ENCODE measurements at regions not wholly inside any gene's neighbourhood (a gene's known extent, or its start where the extent isn't known, plus 50 kb on each side); places are given as distances from the start of the nearest gene placed in this dataset.

DNA sequence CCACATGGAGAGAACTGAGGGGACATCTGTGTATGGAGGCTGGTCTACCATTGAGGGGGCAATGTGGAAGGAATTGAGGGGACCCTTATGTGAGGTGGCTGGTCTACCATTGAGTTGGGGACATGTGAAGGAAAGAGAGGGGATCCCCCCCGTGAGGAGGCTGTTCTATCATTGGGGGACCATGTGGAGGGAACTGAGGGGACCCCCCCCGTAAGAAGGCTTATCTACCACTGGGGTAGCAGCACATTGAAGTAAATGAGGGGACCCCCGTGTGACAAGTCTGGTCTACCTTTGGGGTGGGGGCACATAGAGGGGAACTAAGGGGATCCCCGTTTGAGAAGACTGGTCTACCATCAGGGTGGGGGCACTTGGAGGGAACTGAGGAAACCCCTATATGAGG is 158.0 kb downstream of the FBLN2 start:
- Histone ChIP-seq H3K36me3 (ENCODE audit: control insufficient read depth, insufficient read depth, low read length) (no peaks in the 10 kb centered on the region), H3K27me3 (ENCODE audit: control insufficient read depth, insufficient read depth, low read length) (no peaks in the 10 kb centered on the region), H3K9me3 (ENCODE audit: control insufficient read depth, insufficient read depth, low read depth, low read length) (no peaks in the 10 kb centered on the region), H3K4me3 (ENCODE audit: low read depth in 2 of 2, low read length in 2 of 2) (no peak overlapping the region), H3K27ac (ENCODE audit: low read length) (no peak overlapping the region), H3K4me1 (ENCODE audit: control insufficient read depth, insufficient read depth, low read length) (no peaks in the 10 kb centered on the region)
- intact Hi-C loops (cut with micrococcal nuclease; ENCODE audit: unreplicated experiment) (no loop called here), in situ Hi-C loops (cut with HindIII; ENCODE audit: low pct_unique_long_range_greater_than_20kb, low sequenced_read_pairs) (no loop called here)
- ATAC-seq, result no peak
- DNase-seq (ENCODE audit: low read depth, low spot score), result no peak
- TF ChIP-seq CTCF (IDR thresholded peaks at IDR 0.05) (no peak), REST (IDR thresholded peaks at IDR 0.05; ENCODE audit: insufficient read depth in 1 of 2, low read depth in 2 of 2, low read length in 1 of 2) (no peak), SIN3A (IDR thresholded peaks at IDR 0.05; ENCODE audit: borderline replicate concordance, insufficient read depth, low read depth, low read length) (no peak)
- no TSS peak for BruUV-seq (replicated peaks)
- ChIA-PET POLR2A (no interaction called here), CTCF (no interaction called here)

DNA sequence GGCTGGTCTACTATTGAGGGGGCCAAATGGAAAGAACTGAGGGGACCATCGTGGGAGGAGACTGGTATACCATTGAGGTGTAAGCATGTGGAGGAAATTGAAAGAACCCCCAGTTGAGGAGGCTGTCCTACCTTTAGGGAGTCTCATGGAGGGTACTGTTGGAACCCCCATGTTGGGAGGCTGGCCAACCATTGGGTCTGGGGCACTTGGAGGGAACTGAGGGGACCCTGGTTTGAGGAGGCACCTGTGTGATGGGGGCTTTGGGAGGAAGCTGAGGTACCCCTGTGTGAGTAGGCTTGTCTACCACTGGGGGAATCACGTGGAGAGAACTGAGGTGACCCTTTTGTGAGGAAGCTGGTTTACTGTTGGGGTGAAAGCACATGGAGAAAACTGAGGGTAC is 157.5 kb downstream of the FBLN2 start:
- TF ChIP-seq POLR2AphosphoS5 (IDR thresholded peaks at IDR 0.05; ENCODE audit: low read depth, low read length) (no peak), SIN3A (IDR thresholded peaks at IDR 0.05; ENCODE audit: borderline replicate concordance, insufficient read depth, low read depth, low read length) (no peak), TCF7L2 (IDR thresholded peaks at IDR 0.05; ENCODE audit: low read depth, low read length) (no peak), REST (IDR thresholded peaks at IDR 0.05; ENCODE audit: insufficient read depth in 1 of 2, low read depth in 2 of 2, low read length in 1 of 2) (no peak), CTCF (IDR thresholded peaks at IDR 0.05) (no peak)
- no peak for DNase-seq (ENCODE audit: low read depth, low spot score)
- Histone ChIP-seq H3K4me3 (ENCODE audit: low read depth in 2 of 2, low read length in 2 of 2) (no peak overlapping the region), H3K4me1 (ENCODE audit: control insufficient read depth, insufficient read depth, low read length) (no peaks in the 10 kb centered on the region), H3K36me3 (ENCODE audit: control insufficient read depth, insufficient read depth, low read length) (no peaks in the 10 kb centered on the region), H3K27me3 (ENCODE audit: control insufficient read depth, insufficient read depth, low read length) (no peaks in the 10 kb centered on the region), H3K9me3 (ENCODE audit: control insufficient read depth, insufficient read depth, low read depth, low read length) (no peaks in the 10 kb centered on the region), H3K27ac (ENCODE audit: low read length) (no peak overlapping the region)
- in situ Hi-C loops (cut with HindIII; ENCODE audit: low pct_unique_long_range_greater_than_20kb, low sequenced_read_pairs), result no loop called here
- POLR2A ChIA-PET, result no interaction called here
- no TSS peak for BruUV-seq (replicated peaks)
- intact Hi-C loops (cut with micrococcal nuclease; ENCODE audit: unreplicated experiment), result no loop called here
- CTCF ChIA-PET, result no interaction called here
- no peak for ATAC-seq
